NCI-H1092 (cell line): ENCODE measurements at regions not wholly inside any gene's neighbourhood (a gene's known extent, or its start where the extent isn't known, plus 50 kb on each side); places are given as distances from the start of the nearest gene placed in this dataset.

Experiments
- DNase-seq: peaks from one replicate; lab custom pipeline; 2025; lab: John Stamatoyannopoulos, UW

DNA sequence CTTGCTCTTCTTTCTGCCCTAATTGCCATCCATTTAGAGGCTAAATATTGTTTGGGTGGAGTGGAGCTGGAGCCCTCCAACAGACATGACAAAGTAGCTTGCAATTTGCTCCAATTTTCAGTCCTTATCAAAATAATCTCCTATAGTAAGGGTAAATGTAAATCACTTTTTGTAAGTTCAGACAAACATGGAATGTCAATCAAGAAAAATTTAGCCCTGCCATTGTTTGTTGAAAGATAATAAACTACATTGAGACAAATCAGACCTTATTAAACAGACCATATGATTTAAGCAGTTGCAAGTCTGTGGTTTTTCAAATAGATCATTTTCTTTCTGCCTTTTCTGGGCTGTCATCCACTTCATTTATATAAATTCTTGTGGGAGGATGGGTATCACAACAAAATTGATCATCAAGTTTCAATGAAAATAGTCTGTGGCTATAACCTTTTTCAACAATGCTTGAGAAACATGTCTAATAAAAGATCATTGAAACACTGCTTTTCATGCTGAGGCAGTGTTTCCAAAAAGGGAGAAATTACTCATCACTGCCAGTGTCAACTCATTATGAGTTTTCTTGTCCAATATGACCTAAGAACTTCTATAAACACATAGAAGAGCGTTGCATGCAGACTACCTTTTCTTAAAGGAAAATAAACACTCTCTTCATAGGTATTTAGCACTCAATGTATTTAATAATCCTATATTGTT is 1152.0 kb upstream of the B3GALT2 start:
- DNase-seq, result no peak

GRCh38 chr1:194333240-194333639 is 1146.8 kb upstream of the B3GALT2 start:
- no peak for DNase-seq

- no peak for DNase-seq
These were observed 1145.3 kb upstream of the B3GALT2 start for GRCh38 chr1:194331758-194332157.

GRCh38 chr1:194322751-194323150 is 1136.3 kb upstream of the B3GALT2 start:
- DNase-seq, result no peak

DNA sequence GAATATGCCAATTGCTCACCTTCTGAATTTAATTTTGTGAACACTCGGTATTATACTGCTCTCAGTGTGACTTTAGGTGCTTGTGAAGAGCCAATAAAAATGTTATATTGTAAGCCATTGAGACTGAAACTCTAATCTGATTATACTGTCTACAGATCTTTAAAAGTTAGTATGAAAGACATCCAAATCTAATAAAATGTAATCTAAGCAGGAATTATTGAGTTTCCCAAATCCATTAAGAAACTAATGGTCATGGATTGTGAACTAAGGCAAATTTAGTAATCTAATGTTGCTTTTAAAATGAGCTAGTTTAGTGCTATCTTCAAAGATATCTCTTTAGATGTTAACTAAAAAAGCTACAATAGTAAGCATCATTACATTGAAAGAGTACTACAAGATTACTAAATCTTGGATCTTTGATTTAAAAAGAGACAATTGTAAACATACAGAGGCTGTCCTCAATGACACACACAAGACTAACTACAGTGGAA is 1132.4 kb upstream of the B3GALT2 start:
- DNase-seq, result no peak

GRCh38 chr1:194309697-194310096 is 1123.3 kb upstream of the B3GALT2 start:
- no peak for DNase-seq

DNA sequence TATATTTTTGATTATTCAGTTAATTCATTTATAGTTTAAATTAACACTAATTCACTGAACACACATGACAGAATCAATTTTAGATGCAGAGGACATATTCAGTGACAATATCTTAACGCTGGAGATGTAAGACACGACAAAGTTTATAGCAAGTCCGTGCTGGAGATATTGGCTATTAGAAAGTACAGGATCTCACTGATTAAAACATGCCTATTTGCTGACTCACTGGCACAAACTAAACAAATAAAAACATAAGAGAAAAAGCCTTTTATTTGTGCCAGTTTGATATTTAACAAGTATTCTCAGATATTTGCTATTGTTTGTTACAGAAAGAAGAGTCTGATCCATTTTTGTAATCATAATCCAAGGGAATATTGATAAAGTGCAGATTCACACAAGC is 1122.9 kb upstream of the B3GALT2 start:
- DNase-seq, result no peak

GRCh38 chr1:194300776-194301175 is 1114.4 kb upstream of the B3GALT2 start:
- DNase-seq, result no peak

- DNase-seq, result no peak
These were observed 1113.9 kb upstream of the B3GALT2 start for GRCh38 chr1:194300340-194300739.

GRCh38 chr1:194298007-194298598 is 1111.7 kb upstream of the B3GALT2 start:
- no peak for DNase-seq

DNA sequence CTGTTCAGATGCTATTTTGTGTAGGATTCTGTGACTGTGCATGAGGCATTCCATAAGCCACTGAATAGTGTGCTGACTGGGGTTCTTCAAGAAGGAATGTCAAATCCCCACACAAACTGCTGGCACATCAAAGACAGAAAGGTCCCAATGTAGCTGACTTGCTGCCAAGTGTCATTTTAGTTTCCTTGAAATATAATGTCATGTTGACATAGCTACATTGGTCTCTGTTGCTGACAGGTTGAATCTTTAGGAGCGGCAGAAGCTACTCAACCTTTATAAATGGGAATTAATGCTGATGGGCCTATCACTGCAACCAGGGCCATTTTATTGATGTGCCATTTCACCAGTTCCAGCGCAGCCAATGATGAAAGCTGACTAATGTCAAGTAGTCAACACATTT is 1110.7 kb upstream of the B3GALT2 start:
- DNase-seq, result no peak

- no peak for DNase-seq
These were observed 1109.8 kb upstream of the B3GALT2 start for GRCh38 chr1:194296201-194296600.

GRCh38 chr1:194295685-194296084 is 1109.3 kb upstream of the B3GALT2 start:
- DNase-seq, result peak; percentile 29

GRCh38 chr1:194293851-194294405 is 1107.5 kb upstream of the B3GALT2 start:
- DNase-seq, result no peak

GRCh38 chr1:194292966-194293365 is 1106.6 kb upstream of the B3GALT2 start:
- no peak for DNase-seq

DNA sequence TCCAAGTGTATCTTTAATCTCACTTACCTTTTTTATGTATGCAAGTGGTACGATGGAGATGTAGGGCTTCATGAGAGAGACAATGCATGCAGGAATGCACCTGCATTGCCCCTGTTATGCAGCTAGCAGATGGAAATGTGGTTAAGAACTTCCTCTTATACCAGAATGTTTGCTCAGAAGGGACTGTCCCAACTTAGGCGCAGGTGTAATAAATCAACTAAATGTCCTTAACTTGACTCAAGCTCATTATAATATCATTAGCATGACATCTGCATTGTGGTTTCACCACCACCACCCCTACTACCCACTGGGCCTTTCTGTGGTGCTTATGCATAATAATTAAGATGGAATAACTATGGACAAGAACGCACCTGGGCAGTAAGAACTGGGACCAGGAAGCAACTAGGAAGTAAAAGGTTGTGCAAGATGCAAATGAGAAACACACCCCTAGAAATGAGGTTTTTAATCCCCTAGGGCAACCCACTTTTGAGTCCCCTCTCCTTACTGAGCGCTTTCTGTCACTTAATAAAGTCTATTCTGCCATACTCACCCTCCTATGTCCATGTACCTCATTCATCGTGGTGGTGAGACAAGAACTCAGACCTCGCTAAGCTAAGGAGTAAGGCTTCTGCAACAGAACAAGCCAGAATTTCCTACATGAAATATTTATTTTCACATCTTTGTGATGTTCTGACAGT is 1103.3 kb upstream of the B3GALT2 start:
- DNase-seq, result no peak

DNA sequence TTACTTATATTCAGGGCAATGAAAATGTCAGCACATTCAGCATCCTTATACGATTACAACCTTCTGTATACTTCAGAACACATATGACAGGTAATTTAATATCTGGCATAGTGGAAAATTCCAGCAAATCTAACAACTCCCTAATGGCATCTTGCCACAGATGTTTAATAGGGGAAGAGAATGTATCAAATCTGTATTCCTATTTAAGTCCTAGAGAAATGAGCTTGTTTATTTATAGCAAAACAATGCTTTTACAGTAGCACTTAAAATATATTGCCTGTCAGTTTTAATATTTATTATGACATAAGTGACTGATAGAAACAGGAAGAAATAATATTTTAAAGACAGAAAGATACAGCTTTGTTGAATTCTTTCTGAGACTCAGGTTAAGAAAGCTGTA is 1101.8 kb upstream of the B3GALT2 start:
- DNase-seq, result no peak

DNA sequence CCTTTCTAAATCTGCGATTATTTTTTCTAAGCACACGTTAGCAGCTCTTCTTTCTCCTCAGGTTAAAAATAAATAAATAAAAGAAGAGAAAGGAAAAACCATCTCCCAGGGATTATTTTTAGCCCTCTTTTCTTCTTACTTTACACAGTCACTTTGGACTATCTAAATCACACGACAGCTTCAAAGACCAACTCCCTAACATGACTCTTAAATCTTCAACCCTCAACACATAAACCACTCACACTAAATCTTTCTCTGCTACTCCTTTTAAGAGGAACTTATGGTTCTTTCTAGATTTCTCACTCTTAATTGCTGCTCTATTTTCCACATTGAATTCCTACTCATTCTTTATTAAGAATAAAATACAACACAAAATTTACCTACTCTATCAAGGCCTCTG is 1095.0 kb upstream of the B3GALT2 start:
- DNase-seq, result no peak

DNA sequence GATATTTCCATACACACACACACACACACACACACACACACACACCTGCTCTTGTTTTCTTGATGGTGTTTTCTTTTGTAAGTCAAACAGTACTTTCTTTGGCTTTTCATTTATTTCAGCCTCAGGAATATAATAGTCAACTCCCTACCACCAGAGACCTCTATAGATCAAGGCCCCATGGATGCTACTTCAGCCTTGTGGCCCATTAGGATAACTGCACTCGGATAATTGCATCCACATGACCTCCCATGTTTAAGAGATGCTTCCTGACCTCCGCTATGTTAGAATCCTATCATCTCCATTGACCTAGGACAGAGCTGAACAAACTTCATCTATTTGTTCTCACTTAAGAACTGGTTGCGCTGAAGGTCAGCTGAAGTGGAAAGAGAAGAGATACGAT is 1094.0 kb upstream of the B3GALT2 start:
- DNase-seq, result no peak

GRCh38 chr1:194279975-194280374 is 1093.6 kb upstream of the B3GALT2 start:
- no peak for DNase-seq

DNA sequence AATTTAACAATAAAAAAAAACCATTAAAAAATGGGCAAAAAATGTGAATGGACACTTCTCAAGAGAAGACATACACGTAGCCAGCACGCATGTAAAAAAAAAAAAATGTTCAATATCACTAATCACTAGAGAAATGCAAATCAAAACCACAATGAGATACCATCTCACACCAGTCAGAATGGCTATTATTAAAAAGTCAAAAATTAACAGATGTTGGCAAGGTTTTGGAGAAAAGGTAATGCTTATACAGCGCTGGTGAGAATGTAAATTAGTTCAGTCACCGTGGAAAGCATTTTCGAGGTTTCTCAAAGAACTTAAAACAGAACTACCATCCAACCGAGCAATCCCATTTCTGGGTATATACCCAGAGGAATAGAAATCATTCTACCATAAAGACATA is 1091.5 kb upstream of the B3GALT2 start:
- DNase-seq, result no peak

- DNase-seq, result no peak
These were observed 1087.2 kb upstream of the B3GALT2 start for GRCh38 chr1:194273660-194274059.

DNA sequence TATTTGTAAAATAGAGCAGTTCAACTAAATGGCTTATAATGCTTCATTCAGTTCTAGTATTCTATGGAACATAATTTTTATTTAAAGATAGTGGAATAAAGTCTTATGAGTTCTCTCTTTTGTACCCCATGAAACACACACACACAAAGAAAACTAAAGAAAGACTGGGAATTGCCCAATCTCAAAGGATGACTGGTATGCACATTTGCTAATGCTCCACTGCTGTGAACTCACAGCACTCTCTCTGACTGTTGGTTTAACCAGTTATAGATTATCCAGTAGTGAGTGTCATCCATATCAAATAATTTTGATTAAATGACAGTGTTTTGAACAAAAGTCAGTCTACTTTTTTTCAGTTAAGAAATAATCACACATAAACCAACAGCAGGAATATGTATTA is 1082.4 kb upstream of the B3GALT2 start:
- no peak for DNase-seq
